Liver (tissue), 3 donors: ENCODE measurements at regions not wholly inside any gene's neighbourhood (a gene's known extent, or its start where the extent isn't known, plus 50 kb on each side); places are given as distances from the start of the nearest gene placed in this dataset.

Experiments
- CTCF ChIP-seq: fragments of 150-350 bp; IDR thresholded peaks from 2 replicates; pipeline ENCODE4 v1.5.1; 2017; ENCODE audit warnings: improper control_type of control experiment, low read depth, low read length; ENCODE audit not compliant: missing input control
- FOXA1 ChIP-seq: IDR thresholded peaks from 2 replicates; pipeline ENCODE4 v1.6.1; 2016; ENCODE audit warnings: antibody characterized with exemption
- GABPA ChIP-seq, 2 donors: IDR thresholded peaks in 1 of 2; conservative IDR thresholded peaks in 1 of 2; 2 replicates each; pipeline ENCODE4 v1.6.1; 2016; ENCODE audit warnings: antibody characterized with exemption in 2 of 2, mild to moderate bottlenecking in 1 of 2, moderate library complexity in 1 of 2
- NR2F2 ChIP-seq: IDR thresholded peaks from 2 replicates; pipeline ENCODE4 v1.6.1; 2016; ENCODE audit warnings: antibody characterized with exemption
- RAD21 ChIP-seq, 2 donors: IDR thresholded peaks; 2 replicates each; pipeline ENCODE4 v1.6.1; 2016; ENCODE audit warnings: antibody characterized with exemption in 2 of 2, mild to moderate bottlenecking in 2 of 2
- REST ChIP-seq: IDR thresholded peaks from 2 replicates; pipeline ENCODE4 v1.6.1; 2016; ENCODE audit warnings: antibody characterized with exemption, mild to moderate bottlenecking
- RXRA ChIP-seq, 2 donors: IDR thresholded peaks; 2 replicates each; pipeline ENCODE4 v1.6.1; 2017 to 2018; ENCODE audit warnings: antibody characterized with exemption in 2 of 2, mild to moderate bottlenecking in 1 of 2
- SP1 ChIP-seq: IDR thresholded peaks from 2 replicates; pipeline ENCODE4 v1.6.1; 2018; ENCODE audit warnings: antibody characterized with exemption, mild to moderate bottlenecking
- YY1 ChIP-seq: IDR thresholded peaks from 2 replicates; pipeline ENCODE4 v1.6.1; 2016; ENCODE audit warnings: antibody characterized with exemption, mild to moderate bottlenecking
- donor health status: healthy.
- donor health status: healthy.

GRCh38 chr12:87141091-87141490 lies 884.9 kb upstream of the MGAT4C start:
- TF ChIP-seq CTCF (no peak), YY1 (no peak), RXRA (IDR thresholded peaks at IDR 0.05) (no peak), NR2F2 (no peak), REST (no peak), FOXA1 (no peak), RAD21 (IDR thresholded peaks at IDR 0.05) (no peak), SP1 (no peak), GABPA (IDR thresholded peaks at IDR 0.05 in 1 of 2, conservative IDR thresholded peaks at IDR 0.05 in 1 of 2) (no peak)
